ENCODE measurements at regions not wholly inside any gene's neighbourhood (a gene's known extent, or its start where the extent isn't known, plus 50 kb on each side); places are given as distances from the start of the nearest gene placed in this dataset.

DNA sequence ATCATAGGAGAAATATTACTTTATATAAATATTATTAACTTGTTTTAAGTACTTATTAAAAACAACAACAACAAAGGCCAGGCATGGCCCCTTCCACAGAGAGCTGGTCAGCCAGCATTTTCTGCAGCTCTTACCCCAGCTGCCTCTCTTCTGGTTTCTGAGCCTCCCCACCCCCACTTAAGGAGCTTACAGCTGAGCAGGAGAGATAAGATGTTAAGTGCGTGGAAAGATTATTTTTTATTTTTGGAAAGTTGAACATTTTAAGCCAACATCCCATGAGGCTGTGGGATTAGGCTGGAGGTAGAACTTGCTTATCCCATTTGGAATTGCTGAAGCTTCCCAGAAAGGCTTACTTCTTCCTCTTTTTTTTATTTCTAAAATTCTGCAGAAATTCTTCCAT lies 401.2 kb downstream of the SEC14L1 start (continued):
- TF ChIP-seq, protein P1, sequence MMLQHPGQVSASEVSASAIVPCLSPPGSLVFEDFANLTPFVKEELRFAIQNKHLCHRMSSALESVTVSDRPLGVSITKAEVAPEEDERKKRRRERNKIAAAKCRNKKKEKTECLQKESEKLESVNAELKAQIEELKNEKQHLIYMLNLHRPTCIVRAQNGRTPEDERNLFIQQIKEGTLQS (IDR thresholded peaks at IDR 0.05; ENCODE audit: insufficient read depth, low read depth, low read length) = no peak
- TF ChIP-seq GABPA (IDR thresholded peaks at IDR 0.05; ENCODE audit: borderline replicate concordance, insufficient read depth, low read length) (no peak), CEBPB (IDR thresholded peaks at IDR 0.05; ENCODE audit: low read depth, low read length) (no peak)
- TF ChIP-seq, protein P2, sequence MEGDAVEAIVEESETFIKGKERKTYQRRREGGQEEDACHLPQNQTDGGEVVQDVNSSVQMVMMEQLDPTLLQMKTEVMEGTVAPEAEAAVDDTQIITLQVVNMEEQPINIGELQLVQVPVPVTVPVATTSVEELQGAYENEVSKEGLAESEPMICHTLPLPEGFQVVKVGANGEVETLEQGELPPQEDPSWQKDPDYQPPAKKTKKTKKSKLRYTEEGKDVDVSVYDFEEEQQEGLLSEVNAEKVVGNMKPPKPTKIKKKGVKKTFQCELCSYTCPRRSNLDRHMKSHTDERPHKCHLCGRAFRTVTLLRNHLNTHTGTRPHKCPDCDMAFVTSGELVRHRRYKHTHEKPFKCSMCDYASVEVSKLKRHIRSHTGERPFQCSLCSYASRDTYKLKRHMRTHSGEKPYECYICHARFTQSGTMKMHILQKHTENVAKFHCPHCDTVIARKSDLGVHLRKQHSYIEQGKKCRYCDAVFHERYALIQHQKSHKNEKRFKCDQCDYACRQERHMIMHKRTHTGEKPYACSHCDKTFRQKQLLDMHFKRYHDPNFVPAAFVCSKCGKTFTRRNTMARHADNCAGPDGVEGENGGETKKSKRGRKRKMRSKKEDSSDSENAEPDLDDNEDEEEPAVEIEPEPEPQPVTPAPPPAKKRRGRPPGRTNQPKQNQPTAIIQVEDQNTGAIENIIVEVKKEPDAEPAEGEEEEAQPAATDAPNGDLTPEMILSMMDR (IDR thresholded peaks at IDR 0.05; ENCODE audit: control extremely low read depth in 1 of 3, insufficient read depth in 1 of 3, low read depth in 1 of 3, low read length in 3 of 3) = no peak
